ENCODE measurements at regions not wholly inside any gene's neighbourhood (a gene's known extent, or its start where the extent isn't known, plus 50 kb on each side); places are given as distances from the start of the nearest gene placed in this dataset.
"Not testable (repeated sequence)": the region's sequence is repeated elsewhere in the genome, so short reads cannot be mapped to it uniquely, and the experiment has no call there.

GRCh38 chr3:177778633-177779032, 581.4 kb upstream of the TBL1XR1 start:
- DNase-seq (ENCODE audit: low read depth in 3 of 3): no peak

DNA sequence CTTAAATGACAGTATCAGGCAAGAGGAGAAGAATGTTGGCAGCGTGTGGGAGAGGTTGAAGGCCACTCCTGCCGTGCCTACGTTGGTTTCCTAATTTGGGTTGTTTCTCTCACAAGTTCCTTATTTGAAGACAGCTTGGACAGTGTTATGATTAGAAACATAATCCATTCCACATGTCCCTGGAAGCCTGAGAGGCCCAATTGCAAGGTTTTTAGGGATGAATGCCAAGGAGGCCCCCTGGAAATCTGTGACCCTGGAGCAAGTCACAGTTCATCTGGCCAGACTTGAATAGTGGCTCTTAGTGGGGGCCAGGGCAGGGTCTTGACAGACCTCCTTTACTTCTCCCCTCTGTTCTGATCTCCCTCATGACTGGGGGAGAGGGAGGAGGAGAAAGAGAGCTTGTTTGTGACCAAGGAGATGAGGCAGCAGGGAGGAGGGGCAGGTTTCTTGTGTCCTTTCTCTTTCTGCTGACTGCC, 584.4 kb upstream of the TBL1XR1 start:
- DNase-seq (ENCODE audit: low read depth in 3 of 3): no peak

- DNase-seq (ENCODE audit: low read depth in 3 of 3): no peak
Observed at GRCh38 chr3:177783338-177783737, 586.1 kb upstream of the TBL1XR1 start.

DNA sequence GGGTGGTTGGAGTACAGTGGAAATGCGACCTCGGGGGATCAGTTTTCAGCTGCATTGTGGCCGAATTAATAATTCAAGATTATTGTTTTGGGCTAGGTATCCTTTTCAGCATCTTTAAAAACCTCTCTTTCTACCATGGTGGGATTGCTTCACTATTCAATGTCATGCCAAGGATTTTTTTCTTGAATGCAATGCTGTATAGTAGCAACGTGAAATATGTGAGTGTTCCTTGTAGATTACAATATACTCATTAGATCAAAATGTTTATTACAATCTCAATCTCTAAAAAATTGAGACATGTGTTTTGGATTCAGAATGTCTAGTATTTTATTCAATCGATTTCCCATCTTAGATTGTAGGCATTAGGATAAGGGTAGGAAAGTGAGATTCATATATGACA, 586.5 kb upstream of the TBL1XR1 start:
- DNase-seq (ENCODE audit: low read depth in 3 of 3): no peak

- DNase-seq (ENCODE audit: low read depth in 3 of 3): no peak
Observed at GRCh38 chr3:177787279-177788041, 590.2 kb upstream of the TBL1XR1 start.

GRCh38 chr3:177789500-177789899, 592.2 kb upstream of the TBL1XR1 start:
- DNase-seq (ENCODE audit: low read depth in 3 of 3): no peak

GRCh38 chr3:177792311-177793030, 595.2 kb upstream of the TBL1XR1 start:
- no peak for DNase-seq (ENCODE audit: low read depth in 3 of 3)

DNA sequence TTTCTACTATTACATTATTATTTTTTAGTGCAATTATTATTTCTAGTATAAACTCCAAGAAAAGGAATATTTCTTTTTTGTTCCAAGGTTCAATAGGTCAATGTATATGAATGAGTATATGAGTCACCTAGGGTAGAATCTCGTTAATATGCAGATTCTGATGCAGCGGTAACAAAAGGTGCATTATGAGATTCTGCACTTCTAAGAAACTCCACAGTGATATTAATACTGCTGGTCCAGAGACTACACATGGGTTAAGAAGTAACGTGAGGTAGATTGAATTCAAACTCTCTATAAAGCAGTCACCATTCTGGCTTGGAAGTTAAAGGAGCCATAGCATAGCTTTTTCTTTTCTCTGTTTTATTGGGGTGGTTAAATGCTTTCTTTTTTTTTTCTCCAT, 596.2 kb upstream of the TBL1XR1 start:
- DNase-seq (ENCODE audit: low read depth in 3 of 3): no peak

DNA sequence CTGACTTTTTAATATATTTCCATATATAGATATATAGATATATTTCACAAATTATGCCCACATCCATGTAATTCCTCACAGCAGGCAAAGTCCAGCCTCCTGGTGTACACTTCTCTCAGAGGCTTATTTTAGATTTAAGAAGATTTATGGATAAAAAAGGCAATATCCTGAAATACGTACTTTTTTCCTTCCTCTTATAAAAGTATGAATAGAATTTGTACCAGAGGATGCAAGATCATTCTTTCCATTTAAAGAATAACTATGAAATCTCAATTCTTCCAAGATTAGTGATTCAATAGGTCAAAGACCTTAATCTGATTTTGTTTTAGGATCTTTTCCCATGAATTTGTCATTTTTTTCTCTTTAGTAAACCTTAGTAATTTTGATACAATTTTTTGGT, 597.9 kb upstream of the TBL1XR1 start:
- no peak for DNase-seq (ENCODE audit: low read depth in 3 of 3)

- no peak for DNase-seq (ENCODE audit: low read depth in 3 of 3)
Observed at GRCh38 chr3:177795859-177796258, 598.6 kb upstream of the TBL1XR1 start.

GRCh38 chr3:177800147-177800546, 602.9 kb upstream of the TBL1XR1 start:
- not testable (repeated sequence) for DNase-seq (ENCODE audit: low read depth in 3 of 3)

- DNase-seq (ENCODE audit: low read depth in 3 of 3): no peak
Observed at GRCh38 chr3:177800561-177800960, 603.3 kb upstream of the TBL1XR1 start.

DNA sequence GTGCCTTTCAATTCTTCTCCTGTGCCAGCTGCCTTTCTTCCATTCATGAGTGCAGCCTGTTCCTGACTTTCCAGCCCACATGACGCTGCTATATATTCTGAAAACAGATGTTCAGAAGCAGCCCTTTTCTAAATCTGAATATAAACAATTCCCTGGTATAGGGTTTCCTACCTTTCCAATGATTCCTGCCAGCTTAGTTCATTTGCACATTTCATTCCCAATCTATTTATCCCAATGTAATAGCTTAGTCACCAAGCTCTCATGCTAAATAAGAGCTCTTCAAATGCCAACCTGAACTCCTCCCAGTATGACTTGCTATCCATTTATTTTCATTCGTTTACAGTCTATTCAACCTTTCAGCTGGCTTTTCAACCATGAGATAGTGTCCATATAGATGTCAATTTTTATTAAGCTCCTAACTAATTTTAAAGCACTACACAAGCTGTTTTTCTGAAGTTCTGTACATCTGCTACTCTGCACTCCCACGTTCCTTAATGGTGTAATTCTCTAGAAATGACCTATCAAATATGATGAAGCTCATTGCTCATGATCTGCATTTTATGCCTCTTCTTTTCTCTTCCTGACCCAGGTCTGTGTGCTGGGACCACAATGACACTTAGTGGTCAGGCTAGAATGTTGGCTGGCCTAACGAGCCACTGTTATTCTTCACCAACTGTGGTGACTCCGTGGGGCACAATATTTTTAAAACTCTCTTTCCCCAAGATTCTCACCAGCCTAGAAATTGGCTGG, 605.0 kb upstream of the TBL1XR1 start:
- DNase-seq (ENCODE audit: low read depth in 3 of 3): no peak

GRCh38 chr3:177803500-177803899, 606.2 kb upstream of the TBL1XR1 start:
- no peak for DNase-seq (ENCODE audit: low read depth in 3 of 3)

GRCh38 chr3:177804032-177804431, 606.8 kb upstream of the TBL1XR1 start:
- DNase-seq (ENCODE audit: low read depth in 3 of 3): no peak

GRCh38 chr3:177804646-177805045, 607.4 kb upstream of the TBL1XR1 start:
- no peak for DNase-seq (ENCODE audit: low read depth in 3 of 3)

GRCh38 chr3:177807150-177807875, 610.0 kb upstream of the TBL1XR1 start:
- no peak for DNase-seq (ENCODE audit: low read depth in 3 of 3)

- not testable (repeated sequence) for DNase-seq (ENCODE audit: low read depth in 3 of 3)
Observed at GRCh38 chr3:177808928-177809478, 611.7 kb upstream of the TBL1XR1 start.

DNA sequence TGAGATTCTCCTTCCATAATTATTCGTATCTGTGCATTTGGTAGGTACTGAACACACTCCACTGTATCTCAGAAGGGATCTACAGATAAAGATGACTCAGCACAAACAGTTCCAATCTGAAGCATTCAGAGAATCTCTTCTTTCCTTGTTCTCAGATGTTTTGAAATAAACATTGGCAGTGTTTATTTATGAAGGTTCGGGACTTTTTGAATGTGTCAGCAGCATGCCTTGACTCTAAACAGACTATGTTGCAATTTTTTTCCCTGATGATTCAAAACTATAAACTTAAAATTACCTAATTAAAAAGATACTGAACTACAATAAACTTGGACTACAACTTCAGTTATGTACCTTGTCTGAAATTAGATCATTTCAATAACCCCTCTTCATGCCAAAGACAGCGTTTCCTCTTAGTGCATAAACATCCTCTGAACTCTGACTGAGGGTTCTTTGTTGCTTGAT, 612.9 kb upstream of the TBL1XR1 start:
- no peak for DNase-seq (ENCODE audit: low read depth in 3 of 3)

DNA sequence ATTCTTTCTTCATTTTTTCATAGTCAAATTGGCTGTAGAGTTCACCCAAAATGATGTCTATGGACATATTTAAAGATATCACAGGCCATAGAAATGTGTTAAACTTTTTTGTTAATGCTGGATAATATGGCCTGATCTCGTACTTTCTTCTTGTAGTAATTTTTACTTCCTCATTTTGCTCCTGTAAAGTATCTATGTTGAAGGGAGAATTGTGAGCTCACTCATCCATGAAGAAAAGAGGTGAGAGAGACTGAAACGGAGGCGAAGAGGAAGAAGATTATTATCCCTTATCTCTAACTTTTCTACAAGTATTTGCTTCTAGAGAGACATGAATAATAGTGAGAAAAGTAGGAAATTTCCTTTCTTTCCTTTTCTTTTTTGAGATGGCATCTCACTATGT, 613.8 kb upstream of the TBL1XR1 start:
- no peak for DNase-seq (ENCODE audit: low read depth in 3 of 3)

DNA sequence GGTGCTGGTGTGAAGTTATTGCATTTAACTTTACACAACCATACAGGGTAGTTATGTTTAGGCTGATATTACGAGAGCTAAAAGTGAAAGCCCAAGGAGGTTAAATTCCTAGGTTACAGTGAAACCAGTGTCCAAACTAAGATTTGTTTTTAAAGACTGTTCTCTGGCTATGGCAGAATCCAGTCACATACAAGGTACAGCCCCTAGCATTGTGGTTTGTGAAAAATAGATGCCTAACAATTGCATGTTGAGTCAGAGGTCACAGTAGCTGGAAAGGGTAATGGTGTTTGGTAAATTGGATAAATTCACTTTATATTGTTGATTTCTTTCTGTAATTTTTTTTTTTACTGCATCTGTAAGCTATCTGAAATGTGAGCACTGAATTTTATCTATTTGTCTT, 614.6 kb upstream of the TBL1XR1 start:
- DNase-seq (ENCODE audit: low read depth in 3 of 3): no peak
